B cell (primary cell): ENCODE measurements at regions not wholly inside any gene's neighbourhood (a gene's known extent, or its start where the extent isn't known, plus 50 kb on each side); places are given as distances from the start of the nearest gene placed in this dataset.

ENCODE experiments used
- ATAC-seq: fragments of 200-7000 bp; cut with Tn5 transposase; one replicate; pipeline ENCODE4 v1.10.0; 2021; ENCODE audit warnings: low read depth, mild to moderate bottlenecking, moderate number of reproducible peaks, moderate library complexity
- CTCF ChIA-PET: fragments of 350-600 bp; sonication (Branson Sonifier 250); formaldehyde crosslinking; loops from one replicate; lab custom pipeline; 2021; ENCODE audit warnings: antibody characterized with exemption, inconsistent platforms; lab: Charles Lee
- POLR2A ChIA-PET: fragments of 350-600 bp; sonication (Branson Sonifier 250); formaldehyde crosslinking; loops from one replicate; lab custom pipeline; 2021; ENCODE audit warnings: antibody characterized with exemption; lab: Charles Lee
- DNase-seq: peaks from one replicate; pipeline ENCODE4 v3.0.0; 2013
- H2AFZ ChIP-seq: 2 replicates; pipeline ENCODE4 v1.6.1; 2012; ENCODE audit warnings: mild to moderate bottlenecking, low read depth, low read length; ENCODE audit not compliant: insufficient read depth, poor library complexity, severe bottlenecking
- H3K27ac ChIP-seq, 2 donors: 1 replicate in 1 of 2; 2 replicates in 1 of 2; pipeline ENCODE4 v1.5.1; 2012 to 2013; ENCODE audit warnings: low read length in 2 of 2, mild to moderate bottlenecking in 2 of 2, moderate library complexity in 1 of 2
- H3K27me3 ChIP-seq, 4 experiments: fragments of 200-600 bp in 1 of 4; sonication (generic) in 1 of 4; replicated peaks in 1 of 4; 1 replicate in 2 of 4; 2 replicates in 2 of 4; pipeline versions ENCODE4 v1.6.1 to v1.7.0; 2013 to 2016; ENCODE audit warnings: low read length in 3 of 4, mild to moderate bottlenecking in 2 of 4, mixed read lengths in 1 of 4, moderate library complexity in 1 of 4; ENCODE audit not compliant: insufficient read depth in 4 of 4, control insufficient read depth in 3 of 4; ENCODE audit errors: control extremely low read depth in 1 of 4
- H3K36me3 ChIP-seq, 2 experiments: replicated peaks in 1 of 2; 1 replicate in 1 of 2; 2 replicates in 1 of 2; pipeline versions ENCODE4 v1.6.1 to v1.7.1; 2013; ENCODE audit warnings: low read length in 1 of 2; ENCODE audit not compliant: insufficient read depth in 2 of 2, control insufficient read depth in 1 of 2; ENCODE audit errors: control extremely low read depth in 1 of 2, extremely low read depth in 1 of 2
- H3K4me1 ChIP-seq, 2 donors: fragments of 200-600 bp in 1 of 2; sonication (generic) in 1 of 2; 1 replicate in 1 of 2; 2 replicates in 1 of 2; pipeline versions ENCODE4 v1.5.1 to v1.6.1; 2013 to 2017; ENCODE audit warnings: low read length in 2 of 2; ENCODE audit not compliant: control insufficient read depth in 2 of 2, insufficient read depth in 2 of 2
- H3K4me2 ChIP-seq: replicated peaks from 2 replicates; pipeline ENCODE3; 2012; ENCODE audit warnings: mild to moderate bottlenecking, low read depth, low read length; ENCODE audit not compliant: poor library complexity, severe bottlenecking
- H3K4me3 ChIP-seq, 5 experiments: fragments of 200-600 bp in 1 of 5; sonication (generic) in 1 of 5; 1 replicate in 3 of 5; 2 replicates in 2 of 5; pipeline versions ENCODE4 v1.5.1 to v1.7.0; 2011 to 2016; ENCODE audit warnings: low read length in 4 of 5, mild to moderate bottlenecking in 4 of 5, low read depth in 2 of 5, control low read depth in 1 of 5, moderate library complexity in 1 of 5; ENCODE audit not compliant: insufficient read depth in 1 of 5; ENCODE audit errors: control extremely low read depth in 1 of 5, extremely low read depth in 1 of 5
- H3K79me2 ChIP-seq: fragments of 200-600 bp; sonication (generic); one replicate; pipeline ENCODE4 v1.6.0; 2016; ENCODE audit warnings: low read length; ENCODE audit not compliant: control insufficient read depth, insufficient read depth
- H3K9ac ChIP-seq: fragments of 200-600 bp; sonication (generic); 2 replicates; pipeline ENCODE4 v1.6.1; 2017; ENCODE audit warnings: mild to moderate bottlenecking, low read length, moderate library complexity
- H3K9me3 ChIP-seq, 3 donors: one replicate each; pipeline versions ENCODE4 v1.6.1 to v1.7.1; 2013; ENCODE audit warnings: low read length in 2 of 3; ENCODE audit not compliant: control insufficient read depth in 2 of 3, insufficient read depth in 1 of 3; ENCODE audit errors: control extremely low read depth in 1 of 3
- H4K20me1 ChIP-seq: 2 replicates; pipeline ENCODE4 v1.6.0; 2012; ENCODE audit warnings: mild to moderate bottlenecking, low read length; ENCODE audit not compliant: insufficient read depth, control insufficient read depth, poor library complexity, severe bottlenecking
- H3K27ac Mint-ChIP-seq: one replicate; pipeline ENCODE4 v1.8.0; 2021; ENCODE audit warnings: mixed read lengths
- H3K27me3 Mint-ChIP-seq: one replicate; pipeline ENCODE4 v1.8.0; 2021; ENCODE audit warnings: mixed read lengths
- H3K4me1 Mint-ChIP-seq: one replicate; pipeline ENCODE4 v1.8.0; 2021; ENCODE audit warnings: mixed read lengths
- H3K4me3 Mint-ChIP-seq: one replicate; pipeline ENCODE4 v1.8.0; 2021; ENCODE audit warnings: mixed read lengths
- H3K9me3 Mint-ChIP-seq: one replicate; pipeline ENCODE4 v1.8.0; 2022; ENCODE audit warnings: mixed read lengths; ENCODE audit not compliant: insufficient read depth
- CTCF ChIP-seq: fragments of 200-600 bp; IDR thresholded peaks from one replicate; pipeline ENCODE4 v1.8.0; 2022; ENCODE audit warnings: antibody characterized with exemption, mild to moderate bottlenecking
- EZH2 ChIP-seq: IDR thresholded peaks from 2 replicates; pipeline ENCODE4 v1.6.1; 2012; ENCODE audit warnings: borderline replicate concordance, low read depth, mild to moderate bottlenecking, moderate library complexity, low read length; ENCODE audit not compliant: insufficient read depth, poor library complexity, severe bottlenecking
- WGBS: methylation state at CpG from one replicate; pipeline ENCODE4 v1.1.5; 2013; ENCODE audit warnings: missing lambda C conversion rate; ENCODE audit not compliant: insufficient coverage; 5-methylcytosine and 5-hydroxymethylcytosine counted together
- intact Hi-C: fragments of 100-400 bp; cut with micrococcal nuclease; formaldehyde crosslinking; loops from one replicate; pipeline ENCODE4 v1.10.0; 2022

DNA sequence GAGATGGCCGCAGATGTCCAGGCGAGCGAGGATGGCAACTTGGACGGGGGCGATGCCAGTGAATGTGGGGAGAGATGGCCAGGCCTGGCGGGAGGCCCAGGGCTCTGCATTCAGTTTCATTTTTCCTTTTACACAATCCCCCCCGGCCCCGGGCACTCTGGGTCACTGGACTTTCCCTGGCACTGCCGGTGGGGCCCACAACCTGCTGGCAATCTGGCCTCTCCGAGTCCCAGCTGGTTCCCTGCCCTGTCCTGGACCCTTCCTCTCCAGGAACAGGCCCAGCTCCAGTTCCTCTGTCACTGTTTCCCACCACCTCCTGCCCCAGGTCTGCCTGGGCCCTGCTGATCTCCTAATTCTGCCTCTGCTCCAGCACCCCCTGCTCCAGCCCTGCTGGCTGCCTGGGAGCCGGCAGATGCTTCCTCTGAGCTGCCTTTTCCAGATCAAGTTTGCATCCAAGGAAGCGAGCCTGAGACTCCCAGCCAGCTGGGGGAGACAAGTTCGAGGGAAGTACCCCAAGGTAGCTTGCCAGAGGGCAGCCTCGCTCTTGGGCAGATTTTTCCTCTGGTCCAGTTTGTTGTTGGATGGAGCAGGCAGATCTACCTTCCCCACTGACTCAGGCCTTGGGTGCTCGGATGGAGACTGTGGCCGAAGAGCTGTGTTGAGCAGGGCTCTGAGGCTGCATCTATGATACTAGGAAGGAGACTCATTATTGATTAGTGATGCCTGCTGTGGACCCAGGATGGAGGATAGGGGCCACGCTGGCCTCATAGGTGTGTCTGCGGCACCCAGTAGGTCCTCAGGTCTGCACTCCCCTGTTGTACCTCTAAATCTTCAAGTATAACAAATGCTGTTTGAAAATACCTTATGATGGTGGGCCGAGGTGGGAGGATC, 83.2 kb downstream of the CEBPB start:
- Histone ChIP-seq H3K36me3 (no peaks in the 10 kb centered on the region), H3K4me2 (no peak overlapping the region), H3K79me2 (no peaks in the 10 kb centered on the region), H3K9me3 (no peaks in the 10 kb centered on the region), H3K4me3 (no peak overlapping the region), H3K9ac (no peak overlapping the region), H4K20me1 (no peaks in the 10 kb centered on the region), H2AFZ (no peak overlapping the region), H3K4me1 (peaks cover 0 to 7% of the 10 kb centered on the region in 2 donors), H3K27me3 (peaks cover 0 to 21% (median 4%) of the 10 kb centered on the region in 4 experiments), H3K27ac (no peak overlapping the region)
- Mint-ChIP-seq H3K9me3 (no peaks in the 10 kb centered on the region), H3K4me1 (peaks cover 2% of the 10 kb centered on the region), H3K27ac (no peak overlapping the region), H3K27me3 (peaks cover 51% of the 10 kb centered on the region), H3K4me3 (no peak overlapping the region)
- intact Hi-C loops, result no loop called here
- TF ChIP-seq CTCF, result no peak
- no peak for TF ChIP-seq EZH2
- ChIA-PET POLR2A (no interaction called here), CTCF (interaction anchor here (1.0 kb wide), 1 partner anchor 57 kb away, joined by 3 read pairs; no protein-coding TSS in a partner anchor)
- ATAC-seq (no peak), DNase-seq (no peak)
- 83% methylated on average over 11 of the region's 19 CpGs for WGBS
